TTC549 (cell line): ENCODE measurements at regions not wholly inside any gene's neighbourhood (a gene's known extent, or its start where the extent isn't known, plus 50 kb on each side); places are given as distances from the start of the nearest gene placed in this dataset.

ENCODE experiments used
- FAIRE-seq: peaks from 2 replicates; lab custom pipeline; 2012; peaks lifted over from hg19 to GRCh38; lab: Jason Lieb, UNC

DNA sequence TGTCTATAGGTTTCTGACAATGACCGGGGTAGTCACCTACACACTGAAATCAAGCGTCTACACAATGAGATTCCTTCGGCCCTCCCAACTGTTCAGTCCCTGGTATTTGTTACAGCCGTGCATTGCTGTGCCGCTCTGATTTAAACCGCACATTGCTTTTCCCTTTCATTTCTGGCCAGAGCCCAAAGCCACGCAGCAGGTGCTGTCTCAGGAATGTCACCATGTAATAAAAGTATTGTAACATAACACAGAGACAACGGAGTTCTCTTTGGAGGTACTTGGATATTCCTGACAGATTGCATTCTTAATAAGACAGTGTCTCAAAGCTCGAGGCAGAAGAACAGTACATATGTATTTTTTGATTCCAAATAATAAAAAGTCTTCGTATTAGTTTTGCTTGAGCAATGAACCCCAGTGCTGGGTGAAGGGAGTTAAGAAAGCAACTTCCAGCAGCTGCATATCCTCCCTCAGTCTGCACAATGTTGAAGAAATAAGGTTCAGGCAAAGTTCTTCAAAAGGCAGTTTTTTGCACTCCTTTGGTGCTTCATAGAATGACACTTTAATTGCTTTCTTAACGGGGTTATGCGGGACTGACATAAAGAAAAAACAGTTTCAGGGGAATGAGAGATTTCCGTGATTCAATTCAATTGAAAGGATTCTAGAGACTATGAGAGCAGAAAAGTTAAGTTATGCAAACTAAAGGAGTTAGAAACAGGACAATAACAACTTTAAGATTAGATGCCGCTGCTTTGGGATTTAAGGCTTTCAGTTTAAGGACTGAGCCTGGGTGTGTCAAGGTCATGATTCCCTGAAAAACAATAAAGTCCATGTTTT is 288.7 kb upstream of the FLRT2 start:
- no peak for FAIRE-seq

DNA sequence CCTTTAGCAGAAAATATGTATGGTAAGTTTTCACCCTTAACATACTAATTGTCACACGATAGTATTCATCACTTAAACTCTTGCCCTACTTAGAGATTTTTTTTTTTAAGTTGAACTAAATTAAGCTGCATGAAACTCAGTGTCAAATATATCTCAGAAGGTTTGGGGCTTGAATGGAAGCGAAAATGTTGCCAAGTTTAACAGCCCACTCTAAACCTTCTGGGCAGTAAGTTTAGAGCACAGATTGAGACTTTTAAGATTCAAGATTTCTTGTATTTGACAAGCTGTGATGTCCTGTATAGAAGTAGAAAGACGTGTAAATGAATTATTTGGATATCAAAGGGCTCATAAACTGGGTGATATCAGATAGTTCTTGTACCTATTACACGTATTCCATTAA is 287.3 kb upstream of the FLRT2 start:
- FAIRE-seq = no peak

DNA sequence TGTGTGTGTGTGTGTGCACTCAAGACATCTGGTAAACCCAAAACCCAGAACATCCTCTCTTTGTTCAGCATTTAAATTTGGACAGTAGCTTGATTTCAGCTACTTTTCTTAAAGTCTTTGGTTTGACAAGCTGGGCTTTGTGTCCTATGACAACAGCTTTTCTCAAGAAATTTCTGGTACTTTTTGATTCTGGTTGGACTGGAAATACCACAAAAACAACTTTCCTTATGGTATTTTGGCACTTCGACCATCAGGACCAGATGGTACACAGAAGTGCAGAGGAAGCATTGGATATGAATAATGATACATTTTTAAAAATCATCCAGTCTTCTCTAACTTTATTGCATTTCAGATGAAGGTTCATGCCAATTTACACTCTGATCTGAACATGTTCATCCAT is 286.6 kb upstream of the FLRT2 start:
- FAIRE-seq = no peak

DNA sequence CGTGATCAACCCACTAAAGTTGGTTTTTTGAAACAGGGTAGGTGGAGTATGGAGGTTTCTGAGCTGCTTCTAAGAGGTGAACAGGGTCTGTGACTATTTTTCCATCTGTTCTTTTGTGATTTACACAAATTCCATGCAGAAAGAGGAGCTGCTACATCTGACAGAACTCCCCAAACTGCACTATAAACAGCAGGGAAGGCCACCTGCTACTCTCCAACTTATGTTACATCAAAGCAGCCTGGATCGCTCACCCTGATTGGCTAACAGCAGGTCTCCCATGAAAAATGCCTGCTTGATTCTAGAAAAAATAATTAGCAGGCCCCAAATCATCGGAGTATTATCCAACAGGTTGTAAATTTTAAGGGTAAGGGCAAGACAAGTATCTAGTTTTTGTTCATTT is 282.9 kb upstream of the FLRT2 start:
- no peak for FAIRE-seq

DNA sequence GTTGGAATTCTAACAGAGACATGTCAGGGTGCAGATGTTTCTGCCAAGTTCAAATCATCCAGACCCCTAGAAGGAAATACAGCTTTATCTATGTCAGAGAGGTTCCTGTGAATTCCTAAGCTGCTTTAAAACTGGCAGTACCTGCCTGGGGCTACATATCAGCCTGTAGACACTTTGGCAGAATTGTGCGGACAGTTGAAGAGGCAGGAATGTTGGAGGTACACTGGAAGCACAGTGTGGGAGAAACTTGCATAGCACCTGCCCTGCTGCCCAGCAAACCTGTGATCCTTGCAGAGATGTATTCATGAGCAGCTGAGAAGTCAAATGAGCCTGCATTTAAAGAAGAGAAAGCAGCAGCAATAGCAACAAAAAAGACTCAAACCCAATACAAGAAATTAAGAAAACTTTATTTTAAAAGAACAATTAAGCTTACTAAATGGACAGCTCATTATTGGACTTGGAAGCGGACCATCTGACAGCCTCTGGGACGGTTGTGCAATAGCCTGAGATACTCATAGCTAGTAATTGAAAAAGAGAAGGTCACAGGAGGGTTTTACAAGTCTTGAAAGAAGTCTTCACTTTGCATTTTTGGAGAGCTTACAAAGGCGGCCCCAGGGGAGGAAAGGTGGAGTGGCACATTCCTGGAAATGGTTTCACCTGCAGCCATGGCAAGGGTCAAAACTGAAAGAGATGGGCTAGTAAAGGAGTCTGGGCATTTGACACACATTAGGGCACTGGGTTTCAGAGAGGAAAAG is 280.9 kb upstream of the FLRT2 start:
- FAIRE-seq = no peak

DNA sequence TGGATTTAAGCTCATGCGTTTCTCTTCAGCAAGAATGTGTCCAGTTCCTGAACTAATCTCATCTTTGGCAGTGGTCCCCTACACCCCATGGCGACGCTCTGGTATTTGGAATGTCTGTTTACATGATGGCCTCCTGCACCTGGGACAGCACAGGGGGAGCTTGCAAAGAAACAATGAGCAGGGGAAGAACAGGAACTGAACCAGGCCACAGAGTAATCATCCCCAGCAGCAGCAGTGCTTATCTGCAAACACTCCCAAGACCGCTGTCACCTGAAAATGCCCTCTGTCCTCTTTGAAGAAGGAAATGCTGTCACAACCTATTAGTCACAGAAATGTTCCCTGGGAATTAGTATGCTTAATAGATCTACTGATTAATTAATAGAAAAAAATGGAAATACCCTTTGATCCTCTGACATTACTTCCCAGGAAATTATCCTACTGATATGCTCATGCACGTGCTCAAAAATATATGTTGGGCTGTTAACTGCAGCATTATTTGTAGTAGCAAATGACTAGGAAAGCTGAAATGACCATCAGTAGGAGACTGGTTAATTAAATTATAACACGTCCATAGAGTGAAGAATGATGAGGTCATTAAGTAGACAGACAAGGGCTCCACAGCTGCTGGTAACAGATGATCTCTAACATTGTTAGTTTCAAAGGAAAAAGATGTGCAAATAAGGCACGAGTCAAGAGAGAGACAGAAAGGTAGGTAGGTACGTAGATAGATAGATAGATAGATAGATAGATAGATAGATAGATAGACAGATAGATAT is 279.3 kb upstream of the FLRT2 start:
- no peak for FAIRE-seq

DNA sequence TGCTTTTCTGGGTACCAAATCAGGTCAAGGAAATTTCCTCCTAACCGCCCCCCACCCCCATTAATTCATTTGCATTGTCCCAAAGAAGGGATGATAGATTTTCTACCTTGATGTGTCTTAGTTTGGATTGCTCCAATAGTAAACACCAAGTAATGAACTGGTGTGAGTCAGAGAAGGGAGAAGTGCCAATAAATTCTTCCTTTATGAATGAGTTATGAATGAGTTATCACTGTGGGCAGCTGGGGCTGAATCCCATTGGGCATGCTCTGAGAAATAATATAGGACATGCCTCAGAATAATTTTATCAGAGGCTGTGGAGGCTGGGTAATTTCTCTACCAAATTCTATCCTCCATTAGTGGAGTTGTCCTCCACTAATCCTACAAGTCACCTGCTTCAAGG is 277.9 kb upstream of the FLRT2 start:
- FAIRE-seq = no peak

DNA sequence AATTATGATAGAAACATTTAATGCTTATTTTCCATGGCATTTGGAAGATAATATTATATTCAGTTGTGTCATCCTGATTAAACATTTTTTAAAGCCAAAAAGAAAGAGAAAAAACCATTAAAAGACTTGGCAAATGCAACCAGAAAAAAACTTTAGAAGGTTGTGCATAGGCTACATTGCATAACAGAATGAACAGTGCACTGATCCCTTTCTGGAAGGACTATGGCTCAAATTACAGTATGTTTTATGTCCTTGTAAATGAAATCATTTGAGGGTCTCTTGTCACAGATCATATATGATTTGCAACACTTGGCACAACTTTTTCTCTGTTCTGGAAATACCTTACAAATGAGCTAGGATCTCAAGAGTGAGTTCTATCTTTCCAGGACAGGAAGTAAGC is 275.2 kb upstream of the FLRT2 start:
- FAIRE-seq = no peak

DNA sequence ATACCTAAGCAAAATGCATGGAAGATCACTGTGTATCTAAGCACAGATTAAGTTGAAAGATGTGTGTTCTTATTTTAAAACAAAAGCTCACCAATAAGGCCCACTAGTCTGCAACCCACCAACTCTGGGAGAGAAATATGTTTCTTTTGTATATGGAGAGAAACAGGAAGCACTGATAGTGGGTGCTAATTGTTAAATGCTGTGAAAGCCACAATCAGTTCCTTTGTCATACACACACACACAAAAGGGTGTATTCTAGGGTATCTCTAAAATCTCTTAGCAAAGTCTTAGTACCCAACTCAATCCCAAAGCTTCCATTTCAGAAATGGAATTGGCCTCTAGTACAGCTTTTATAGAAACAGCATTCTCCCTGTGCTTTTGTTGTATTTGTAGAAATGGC is 272.7 kb upstream of the FLRT2 start:
- FAIRE-seq = no peak

DNA sequence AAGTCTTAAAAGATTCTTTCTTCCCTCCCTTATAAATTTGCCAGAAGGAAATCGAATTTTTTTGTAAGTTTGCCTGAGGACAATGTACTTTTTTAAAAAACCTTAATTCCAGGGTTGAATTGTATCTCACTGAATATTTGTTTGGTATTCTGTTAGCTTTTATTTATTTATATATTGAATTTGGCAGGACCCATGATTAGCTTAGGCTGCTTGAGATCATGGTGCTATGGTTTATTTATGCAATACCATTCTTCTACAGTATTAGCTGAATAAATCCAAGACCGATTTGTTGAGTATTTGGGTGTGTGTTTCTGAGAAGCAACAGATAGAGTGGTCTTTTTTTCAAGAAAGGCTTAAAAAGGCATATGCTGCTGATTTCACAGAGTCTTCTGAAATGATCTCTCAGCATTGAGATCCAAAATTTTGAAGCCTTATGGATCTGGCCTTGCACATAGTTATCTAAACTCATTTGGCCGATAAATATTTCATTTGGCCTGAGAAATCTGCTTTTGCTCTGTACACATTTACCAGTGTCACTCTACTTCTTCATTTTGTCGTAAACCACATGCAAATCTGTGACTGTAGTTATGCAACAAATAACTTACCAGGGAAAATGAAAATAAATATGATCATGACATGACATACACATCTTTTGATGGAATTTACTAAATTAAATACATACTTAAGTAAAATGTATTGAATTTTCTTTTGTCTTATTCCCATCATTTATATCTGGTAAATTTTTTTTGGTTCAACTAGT is 265.8 kb upstream of the FLRT2 start:
- no peak for FAIRE-seq

DNA sequence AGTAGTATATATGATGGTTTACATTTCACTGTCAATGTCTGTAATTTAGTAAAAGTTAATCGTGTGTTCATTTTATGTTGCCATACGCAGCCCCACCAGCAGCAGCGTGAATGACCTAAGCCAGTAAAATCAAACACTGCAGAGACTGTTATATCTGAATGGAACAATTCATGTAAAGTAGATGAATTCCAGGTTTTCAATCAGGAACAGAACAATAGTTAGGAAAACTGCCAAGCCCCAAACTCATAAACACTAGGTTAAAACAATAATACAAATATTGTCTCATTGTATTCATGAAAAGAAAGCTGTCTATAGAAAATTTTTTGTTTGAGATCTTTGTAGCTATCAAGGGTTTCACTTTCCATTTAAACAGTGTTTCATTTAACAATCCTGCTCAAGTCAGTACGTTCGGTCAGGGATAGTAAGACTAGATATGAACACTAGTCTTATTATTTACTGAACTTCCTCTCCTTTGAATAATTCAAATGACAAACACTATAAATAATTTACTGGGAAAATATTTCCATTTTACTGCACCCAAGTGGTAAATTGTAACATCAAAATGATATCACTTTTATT is 256.8 kb upstream of the FLRT2 start:
- FAIRE-seq = no peak

DNA sequence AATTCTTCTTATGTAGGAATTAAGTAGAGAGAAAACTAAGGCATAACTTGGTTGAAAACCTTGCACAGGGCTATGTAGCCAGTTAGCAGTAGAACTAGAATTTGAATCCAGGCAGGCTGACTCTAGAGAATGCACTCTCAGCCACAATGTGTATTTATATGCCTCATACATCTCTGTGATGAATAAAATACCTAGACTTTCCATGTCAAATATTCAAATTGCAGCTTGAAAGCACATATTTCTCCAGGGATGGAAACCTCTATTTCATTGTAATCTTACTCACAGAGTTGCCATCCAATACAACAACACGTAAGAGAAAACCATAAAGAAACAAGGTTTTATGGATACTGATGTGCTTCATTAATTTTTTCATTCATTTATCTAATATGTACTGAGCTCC is 256.0 kb upstream of the FLRT2 start:
- no peak for FAIRE-seq

DNA sequence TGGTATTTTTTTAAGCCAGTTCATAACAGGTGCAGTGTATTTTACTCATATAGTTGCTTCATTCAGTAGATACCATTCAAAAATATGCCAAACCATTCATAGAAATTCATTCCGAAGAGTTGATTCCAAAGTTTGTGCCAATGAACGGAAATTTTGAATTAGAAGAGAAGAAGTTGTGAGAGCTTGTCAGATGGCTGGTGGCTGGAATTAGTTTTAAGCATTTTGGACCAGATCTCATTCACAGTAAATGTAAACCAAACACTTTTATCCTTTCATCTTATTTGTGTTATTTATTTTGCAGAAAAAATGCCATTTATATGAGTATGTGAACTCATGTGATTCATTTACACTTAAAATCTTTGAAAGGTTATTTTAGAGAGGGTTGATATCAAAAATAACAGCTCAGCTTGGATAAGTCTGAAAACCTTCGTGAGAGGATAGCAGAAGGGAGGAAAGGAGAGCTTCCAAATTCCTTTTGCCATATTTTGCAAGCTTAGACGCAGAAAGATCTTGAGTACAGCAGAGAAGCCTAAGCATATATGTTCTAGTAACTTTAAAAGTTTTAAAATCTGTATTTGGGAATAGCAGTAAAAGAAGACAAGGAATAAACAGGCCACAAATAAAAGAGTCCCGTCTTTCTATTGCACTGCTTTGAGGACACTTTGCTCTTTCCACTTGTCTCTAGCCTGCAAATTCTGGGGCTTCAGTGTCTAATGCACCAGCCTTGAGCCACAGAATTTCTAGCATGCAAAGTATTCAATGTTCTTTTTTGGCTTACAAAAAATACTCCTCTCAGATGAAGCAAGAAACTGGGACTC is 253.6 kb upstream of the FLRT2 start:
- FAIRE-seq = no peak

DNA sequence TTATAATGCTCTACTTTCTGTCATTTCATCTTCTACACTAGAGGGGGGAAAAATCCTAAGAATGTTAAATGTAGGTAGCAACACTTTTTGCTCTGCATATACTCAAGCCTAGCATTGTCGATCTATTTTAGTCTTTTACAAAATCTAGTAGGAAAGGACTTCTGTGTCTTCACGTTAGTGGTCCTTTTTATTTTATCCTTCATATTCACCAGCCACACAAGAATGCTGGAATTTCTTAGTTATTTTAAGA is 253.0 kb upstream of the FLRT2 start:
- no peak for FAIRE-seq

DNA sequence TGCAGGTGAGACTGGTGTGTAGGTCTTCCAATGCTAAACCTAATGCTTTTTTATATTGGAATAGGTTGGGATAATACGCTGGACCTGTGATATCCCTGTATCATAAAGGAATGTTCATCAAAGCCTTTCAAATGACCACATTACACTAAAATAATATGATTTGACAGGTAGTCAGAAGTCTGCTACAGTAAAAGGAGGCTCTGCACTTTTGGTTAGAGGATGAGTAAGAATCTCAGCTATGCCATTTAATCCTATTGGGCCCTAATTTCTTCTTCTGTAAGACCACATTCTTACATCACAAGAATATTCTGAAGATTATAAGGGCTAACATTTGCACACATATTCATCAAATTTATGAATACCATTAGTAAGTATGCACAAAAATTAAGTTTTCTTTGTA is 250.5 kb upstream of the FLRT2 start:
- FAIRE-seq = no peak

DNA sequence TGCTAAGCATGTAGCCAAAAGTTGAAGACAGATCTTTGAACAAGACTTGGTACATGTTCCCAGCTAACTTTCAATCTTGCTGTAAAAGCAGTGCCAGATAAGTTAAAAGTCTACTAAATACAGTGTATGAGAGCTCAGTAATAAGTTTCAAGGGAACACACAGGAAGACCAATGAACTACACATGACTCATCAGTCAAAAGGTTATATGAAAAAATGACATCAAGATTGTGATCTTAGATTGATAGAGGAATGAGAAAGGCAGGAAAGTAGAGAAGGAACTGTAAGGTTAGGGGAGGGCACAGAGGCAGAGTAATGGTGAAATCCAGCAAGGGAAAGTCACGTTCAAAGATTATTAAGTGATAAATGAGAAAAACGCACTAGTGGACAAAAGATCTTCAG is 249.9 kb upstream of the FLRT2 start:
- no peak for FAIRE-seq

DNA sequence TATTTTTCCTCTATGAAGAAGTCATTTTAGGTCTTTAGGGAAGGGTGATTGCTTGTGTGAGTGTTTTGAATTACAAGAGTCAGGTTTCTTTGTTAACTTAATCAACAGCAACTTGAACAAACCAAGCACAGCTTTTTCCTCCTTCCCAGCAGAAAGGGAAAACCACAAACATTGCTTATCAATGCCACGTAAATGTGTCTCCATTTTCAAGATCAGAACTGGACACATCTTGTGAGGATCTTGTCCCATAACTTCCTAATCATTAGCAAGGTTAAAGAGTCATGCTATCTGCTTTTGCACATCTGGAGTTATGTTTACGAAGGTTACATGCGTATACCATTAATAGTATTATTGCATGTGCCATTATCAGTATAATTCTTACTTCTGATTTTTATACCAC is 248.0 kb upstream of the FLRT2 start:
- FAIRE-seq = no peak

DNA sequence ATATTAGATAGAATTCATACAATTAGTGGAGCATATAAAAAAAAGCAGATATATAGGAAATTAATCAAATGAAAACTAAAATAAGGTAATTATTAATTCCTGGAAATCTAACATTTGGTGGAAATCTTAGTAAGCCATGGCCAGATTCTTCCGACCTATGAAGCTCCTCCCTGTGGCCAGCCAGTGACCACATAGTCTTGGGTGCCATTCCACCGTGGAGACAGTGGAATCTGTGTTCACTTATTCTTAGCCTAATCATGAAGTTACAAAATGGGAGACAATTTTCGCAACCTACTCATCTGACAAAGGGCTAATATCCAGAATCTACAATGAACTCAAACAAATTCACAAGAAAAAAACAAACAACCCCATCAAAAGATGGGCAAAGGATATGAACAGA is 241.9 kb upstream of the FLRT2 start:
- FAIRE-seq = no peak

DNA sequence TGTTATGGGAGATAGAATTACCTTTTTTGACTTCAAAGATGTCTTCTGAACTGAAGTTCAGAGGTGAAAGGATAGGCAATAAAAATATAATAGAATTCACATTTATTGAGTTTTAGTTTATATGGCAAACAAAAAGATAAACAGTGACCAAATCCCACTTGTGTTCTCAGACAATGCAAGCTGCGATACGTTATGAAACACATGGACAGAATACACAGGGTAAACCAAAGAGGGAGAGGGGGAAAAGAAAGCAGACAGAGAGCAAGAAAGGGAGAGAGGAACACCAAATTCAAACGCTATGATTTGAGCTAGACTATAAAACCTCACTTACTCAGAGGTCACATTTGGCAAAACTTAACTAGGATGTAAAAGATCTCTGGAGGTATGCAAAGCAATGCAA is 238.2 kb upstream of the FLRT2 start:
- FAIRE-seq = no peak

DNA sequence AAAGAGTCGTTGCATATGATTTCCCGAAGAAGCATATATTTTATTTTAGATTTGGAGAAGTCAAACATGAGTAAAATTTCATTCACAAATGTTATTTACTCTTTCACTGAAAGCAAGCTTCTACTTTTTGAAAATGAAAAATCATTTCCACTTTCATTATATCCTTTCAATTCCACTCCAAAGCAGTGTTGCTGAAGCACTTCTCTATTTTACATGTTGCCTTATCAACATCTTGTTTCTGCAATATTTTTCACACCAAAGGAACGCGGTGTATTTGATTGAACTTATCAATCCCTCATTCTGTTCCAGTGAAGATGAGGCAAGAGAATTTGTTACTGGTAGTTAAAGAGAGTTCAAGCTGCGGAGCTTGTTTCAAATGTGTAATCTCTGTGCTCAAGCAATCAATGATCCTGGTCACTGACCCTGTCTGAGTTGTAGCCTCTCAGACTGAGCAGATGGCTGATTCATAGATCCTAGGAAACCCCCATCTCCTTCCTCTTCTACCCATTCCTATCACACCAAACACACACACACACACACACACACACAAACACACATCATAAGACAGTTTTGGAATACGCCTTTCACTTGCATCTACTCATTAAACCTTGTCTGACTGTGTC is 236.2 kb upstream of the FLRT2 start:
- FAIRE-seq = no peak

DNA sequence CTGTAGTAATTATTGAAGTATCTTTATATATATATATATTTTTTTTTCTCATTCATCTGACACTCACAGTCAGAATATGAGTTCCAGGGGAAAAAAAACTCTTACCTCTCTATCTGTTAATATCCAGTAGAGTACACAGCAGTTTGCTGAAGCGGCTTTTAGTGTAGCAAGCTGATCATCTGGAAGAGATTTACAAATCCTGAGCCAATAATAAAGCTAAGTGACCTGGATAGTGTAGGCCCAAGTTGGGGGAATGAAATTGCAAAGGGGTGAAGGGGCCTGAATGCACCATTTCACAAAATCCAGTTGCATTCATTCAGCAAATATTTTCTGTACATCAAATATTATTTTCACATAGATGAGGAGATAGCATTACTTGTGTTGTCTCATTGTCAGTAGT is 234.6 kb upstream of the FLRT2 start:
- no peak for FAIRE-seq
